ENCODE measurements at regions not wholly inside any gene's neighbourhood (a gene's known extent, or its start where the extent isn't known, plus 50 kb on each side); places are given as distances from the start of the nearest gene placed in this dataset.

GRCh38 chr2:237180987-237181386, 95.3 kb downstream of the COPS8 start:
- no peak overlapping the region for H3K4me3 ChIP-seq (ENCODE audit: low read depth, low read length)
- TF ChIP-seq, protein P1, sequence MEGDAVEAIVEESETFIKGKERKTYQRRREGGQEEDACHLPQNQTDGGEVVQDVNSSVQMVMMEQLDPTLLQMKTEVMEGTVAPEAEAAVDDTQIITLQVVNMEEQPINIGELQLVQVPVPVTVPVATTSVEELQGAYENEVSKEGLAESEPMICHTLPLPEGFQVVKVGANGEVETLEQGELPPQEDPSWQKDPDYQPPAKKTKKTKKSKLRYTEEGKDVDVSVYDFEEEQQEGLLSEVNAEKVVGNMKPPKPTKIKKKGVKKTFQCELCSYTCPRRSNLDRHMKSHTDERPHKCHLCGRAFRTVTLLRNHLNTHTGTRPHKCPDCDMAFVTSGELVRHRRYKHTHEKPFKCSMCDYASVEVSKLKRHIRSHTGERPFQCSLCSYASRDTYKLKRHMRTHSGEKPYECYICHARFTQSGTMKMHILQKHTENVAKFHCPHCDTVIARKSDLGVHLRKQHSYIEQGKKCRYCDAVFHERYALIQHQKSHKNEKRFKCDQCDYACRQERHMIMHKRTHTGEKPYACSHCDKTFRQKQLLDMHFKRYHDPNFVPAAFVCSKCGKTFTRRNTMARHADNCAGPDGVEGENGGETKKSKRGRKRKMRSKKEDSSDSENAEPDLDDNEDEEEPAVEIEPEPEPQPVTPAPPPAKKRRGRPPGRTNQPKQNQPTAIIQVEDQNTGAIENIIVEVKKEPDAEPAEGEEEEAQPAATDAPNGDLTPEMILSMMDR (IDR thresholded peaks at IDR 0.05; ENCODE audit: borderline replicate concordance, insufficient read depth, low read depth, low read length), result no peak

- no peak overlapping the region for H3K4me3 ChIP-seq (ENCODE audit: low read depth, low read length)
- TF ChIP-seq, protein P1 (IDR thresholded peaks at IDR 0.05; ENCODE audit: borderline replicate concordance, insufficient read depth, low read depth, low read length), result no peak
These were observed 96.2 kb downstream of the COPS8 start for GRCh38 chr2:237181844-237182243.

- TF ChIP-seq, protein P1 (IDR thresholded peaks at IDR 0.05; ENCODE audit: borderline replicate concordance, insufficient read depth, low read depth, low read length), result no peak
- H3K4me3 ChIP-seq (ENCODE audit: low read depth, low read length), result no peak overlapping the region
These were observed 96.9 kb downstream of the COPS8 start for GRCh38 chr2:237182422-237183123.

GRCh38 chr2:237184192-237184918, 98.7 kb downstream of the COPS8 start:
- TF ChIP-seq, protein P1 (IDR thresholded peaks at IDR 0.05; ENCODE audit: borderline replicate concordance, insufficient read depth, low read depth, low read length), result no peak

DNA sequence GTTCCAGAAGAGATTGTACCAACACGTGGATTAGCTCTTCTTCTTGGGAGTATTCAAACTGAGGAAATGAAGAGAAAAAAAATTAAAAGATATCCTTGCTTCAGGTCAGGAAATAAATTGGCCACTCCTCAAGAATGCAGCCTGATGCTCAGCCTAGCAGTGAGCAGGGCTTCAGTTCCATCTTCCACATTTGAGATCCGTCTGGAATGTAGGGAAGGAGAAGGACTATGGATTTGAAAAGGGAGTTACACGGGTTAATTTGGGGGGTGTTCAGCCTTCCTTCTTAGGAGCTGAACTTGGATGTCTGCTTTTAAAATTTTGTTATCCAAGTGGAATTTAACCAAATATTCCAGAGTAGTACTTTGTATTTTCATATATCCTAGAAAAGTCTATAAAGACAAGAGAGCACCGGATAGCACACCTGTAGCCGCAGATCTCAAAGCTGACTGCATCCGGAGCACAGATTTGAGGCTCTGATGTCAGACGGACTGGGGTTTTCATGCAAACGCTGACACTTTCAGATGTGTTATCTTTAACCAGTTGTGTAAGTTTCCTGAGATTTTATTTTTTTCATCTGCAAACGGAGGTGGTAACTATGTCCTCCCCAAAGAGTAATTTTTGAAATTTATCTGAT, 99.3 kb downstream of the COPS8 start:
- TF ChIP-seq, protein P1 (IDR thresholded peaks at IDR 0.05; ENCODE audit: borderline replicate concordance, insufficient read depth, low read depth, low read length), result no peak
- no peak overlapping the region for H3K4me3 ChIP-seq (ENCODE audit: low read depth, low read length)

More at GRCh38 chr2:237184192-237184918, 98.7 kb downstream of the COPS8 start:
- H3K4me3 ChIP-seq (ENCODE audit: low read depth, low read length), result no peak overlapping the region

- no peak overlapping the region for H3K4me3 ChIP-seq (ENCODE audit: low read depth, low read length)
- TF ChIP-seq, protein P1 (IDR thresholded peaks at IDR 0.05; ENCODE audit: borderline replicate concordance, insufficient read depth, low read depth, low read length), result no peak
These were observed 99.8 kb downstream of the COPS8 start for GRCh38 chr2:237185553-237185925.

All from GM12875 (cell line).